CD8-positive, alpha-beta memory T cell (primary cell): ENCODE measurements at regions not wholly inside any gene's neighbourhood (a gene's known extent, or its start where the extent isn't known, plus 50 kb on each side); places are given as distances from the start of the nearest gene placed in this dataset.

ENCODE experiments used
- CTCF ChIA-PET: fragments of 350-600 bp; sonication (Branson Sonifier 250); formaldehyde crosslinking; loops from one replicate; lab custom pipeline; 2021; ENCODE audit warnings: antibody characterized with exemption; lab: Charles Lee
- POLR2A ChIA-PET: fragments of 350-600 bp; sonication (Branson Sonifier 250); formaldehyde crosslinking; loops from one replicate; lab custom pipeline; 2021; ENCODE audit warnings: antibody characterized with exemption; lab: Charles Lee
- DNase-seq, 5 donors: peaks; one replicate each; pipeline versions ENCODE4 v3.0.0 to v3.0.0-alpha.2; 2020 to 2022; ENCODE audit warnings: mixed read lengths in 1 of 5
- H3K27ac ChIP-seq: one replicate; pipeline ENCODE4 v1.7.0; 2013; ENCODE audit warnings: low read depth, mild to moderate bottlenecking, low read length, moderate library complexity
- H3K27me3 ChIP-seq: 2 replicates; pipeline ENCODE4 v1.7.0; 2013; ENCODE audit warnings: low read length, mild to moderate bottlenecking; ENCODE audit not compliant: insufficient read depth, poor library complexity, severe bottlenecking
- H3K36me3 ChIP-seq: 2 replicates; pipeline ENCODE4 v1.7.0; 2013; ENCODE audit warnings: mild to moderate bottlenecking, low read length, moderate library complexity; ENCODE audit not compliant: insufficient read depth
- H3K4me1 ChIP-seq: 2 replicates; pipeline ENCODE4 v1.7.0; 2013; ENCODE audit warnings: mild to moderate bottlenecking, low read length, moderate library complexity; ENCODE audit not compliant: insufficient read depth
- H3K4me3 ChIP-seq: 2 replicates; pipeline ENCODE4 v1.7.0; 2013; ENCODE audit warnings: mild to moderate bottlenecking, low read length
- H3K9me3 ChIP-seq: 2 replicates; pipeline ENCODE4 v1.7.0; 2013; ENCODE audit warnings: mild to moderate bottlenecking, low read length
- H3K27ac Mint-ChIP-seq, 8 donors: one replicate each; pipeline ENCODE4 v1.8.0; 2020 to 2021; ENCODE audit warnings: mixed read lengths in 8 of 8, mild to moderate bottlenecking in 6 of 8, inconsistent platforms in 3 of 8, moderate library complexity in 3 of 8
- H3K27me3 Mint-ChIP-seq, 2 donors: one replicate each; pipeline ENCODE4 v1.8.0; 2020 to 2021; ENCODE audit warnings: mixed read lengths in 2 of 2, mild to moderate bottlenecking in 1 of 2, moderate library complexity in 1 of 2
- H3K36me3 Mint-ChIP-seq, 3 donors: one replicate each; pipeline ENCODE4 v1.8.0; 2020 to 2021; ENCODE audit warnings: mixed read lengths in 3 of 3, inconsistent platforms in 1 of 3, mild to moderate bottlenecking in 1 of 3
- H3K4me1 Mint-ChIP-seq, 3 donors: one replicate each; pipeline ENCODE4 v1.8.0; 2020 to 2021; ENCODE audit warnings: mixed read lengths in 3 of 3, inconsistent platforms in 1 of 3, mild to moderate bottlenecking in 1 of 3
- H3K4me3 Mint-ChIP-seq, 7 donors: one replicate each; pipeline ENCODE4 v1.8.0; 2020 to 2021; ENCODE audit warnings: mixed read lengths in 7 of 7, mild to moderate bottlenecking in 6 of 7, moderate library complexity in 4 of 7, inconsistent platforms in 2 of 7
- H3K9me3 Mint-ChIP-seq, 5 donors: one replicate each; pipeline ENCODE4 v1.8.0; 2020 to 2022; ENCODE audit warnings: mixed read lengths in 5 of 5, mild to moderate bottlenecking in 3 of 5, moderate library complexity in 2 of 5, inconsistent platforms in 1 of 5

GRCh38 chr6:113574147-113574546 lies 283.0 kb upstream of the MARCKS start:
- Histone ChIP-seq H3K27ac (no peak overlapping the region), H3K4me3 (no peak overlapping the region), H3K27me3 (no peaks in the 10 kb centered on the region), H3K9me3 (no peaks in the 10 kb centered on the region), H3K36me3 (no peaks in the 10 kb centered on the region), H3K4me1 (no peaks in the 10 kb centered on the region)
- Mint-ChIP-seq H3K36me3 (no peaks in the 10 kb centered on the region), H3K9me3 (peaks cover 0 to 5% (median 3%) of the 10 kb centered on the region in 5 donors), H3K4me1 (no peaks in the 10 kb centered on the region), H3K27ac (no peak overlapping the region), H3K27me3 (peaks cover 0 to 1% of the 10 kb centered on the region in 2 donors), H3K4me3 (no peak overlapping the region)
- POLR2A ChIA-PET, result no interaction called here
- no peak for DNase-seq
- CTCF ChIA-PET, result no interaction called here

- Mint-ChIP-seq H3K36me3 (no peaks in the 10 kb centered on the region), H3K9me3 (peaks cover 0 to 5% (median 3%) of the 10 kb centered on the region in 5 donors), H3K27me3 (peaks cover 1 to 3% of the 10 kb centered on the region in 2 donors), H3K4me3 (no peak overlapping the region), H3K4me1 (no peaks in the 10 kb centered on the region), H3K27ac (no peak overlapping the region)
- Histone ChIP-seq H3K4me3 (no peak overlapping the region), H3K9me3 (no peaks in the 10 kb centered on the region), H3K27ac (no peak overlapping the region), H3K27me3 (no peaks in the 10 kb centered on the region), H3K4me1 (no peaks in the 10 kb centered on the region), H3K36me3 (no peaks in the 10 kb centered on the region)
- POLR2A ChIA-PET, result no interaction called here
- CTCF ChIA-PET, result no interaction called here
- no peak for DNase-seq
These were observed 280.8 kb upstream of the MARCKS start for GRCh38 chr6:113576310-113576709.

DNA sequence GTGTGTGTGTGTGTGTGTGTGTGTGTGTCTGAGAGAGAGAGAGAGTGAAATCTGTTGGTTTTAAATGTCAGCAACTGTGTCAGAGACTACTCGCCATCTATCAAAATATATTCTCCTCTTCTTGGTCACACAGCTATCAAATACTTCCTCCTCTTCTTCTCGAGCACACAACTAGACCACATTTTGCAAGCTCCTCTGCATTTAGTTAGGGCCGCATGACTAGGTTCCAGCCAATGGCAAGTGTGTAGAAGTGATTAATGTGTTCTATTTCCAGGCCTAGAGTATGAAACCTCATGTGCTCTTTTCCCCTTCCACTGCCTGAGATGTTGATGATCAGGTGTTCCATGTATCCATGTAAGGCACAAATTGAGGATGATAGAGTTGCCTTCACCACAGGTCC lies 278.5 kb upstream of the MARCKS start:
- Mint-ChIP-seq H3K27ac (no peak overlapping the region), H3K36me3 (no peaks in the 10 kb centered on the region), H3K4me3 (no peak overlapping the region), H3K4me1 (no peaks in the 10 kb centered on the region), H3K27me3 (peaks cover 0 to 3% of the 10 kb centered on the region in 2 donors), H3K9me3 (peaks cover 0 to 5% (median 3%) of the 10 kb centered on the region in 5 donors)
- Histone ChIP-seq H3K27me3 (no peaks in the 10 kb centered on the region), H3K4me1 (no peaks in the 10 kb centered on the region), H3K36me3 (no peaks in the 10 kb centered on the region), H3K27ac (no peak overlapping the region), H3K9me3 (no peaks in the 10 kb centered on the region), H3K4me3 (no peak overlapping the region)
- ChIA-PET POLR2A (no interaction called here), CTCF (no interaction called here)
- DNase-seq, result no peak

DNA sequence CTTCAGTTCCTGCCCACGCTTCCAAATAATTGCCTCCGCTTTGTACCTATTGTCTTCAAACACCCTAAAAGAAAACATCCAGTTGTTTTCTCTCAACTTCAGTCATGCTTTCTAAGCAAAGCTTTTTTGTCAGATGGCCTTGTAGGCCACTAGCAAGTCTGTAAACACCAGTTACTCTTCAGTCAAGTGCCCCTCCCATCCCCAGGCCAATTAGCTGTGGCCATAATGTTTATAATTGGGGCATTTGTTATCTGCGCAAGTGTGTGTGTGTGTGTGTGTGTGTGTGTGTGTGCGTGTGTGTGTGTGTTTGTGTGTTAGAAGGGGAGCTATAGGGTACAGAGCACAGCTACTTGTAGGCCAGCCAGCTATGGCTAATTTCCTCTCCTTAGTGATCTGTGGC lies 272.4 kb upstream of the MARCKS start:
- Histone ChIP-seq H3K4me3 (no peak overlapping the region), H3K27me3 (no peaks in the 10 kb centered on the region), H3K36me3 (no peaks in the 10 kb centered on the region), H3K4me1 (no peaks in the 10 kb centered on the region), H3K27ac (no peak overlapping the region), H3K9me3 (no peaks in the 10 kb centered on the region)
- Mint-ChIP-seq H3K27me3 (peaks cover 0 to 3% of the 10 kb centered on the region in 2 donors), H3K4me1 (no peaks in the 10 kb centered on the region), H3K36me3 (no peaks in the 10 kb centered on the region), H3K27ac (no peak overlapping the region), H3K4me3 (no peak overlapping the region), H3K9me3 (no peaks in the 10 kb centered on the region)
- ChIA-PET CTCF (no interaction called here), POLR2A (no interaction called here)
- no peak for DNase-seq

GRCh38 chr6:113585246-113585645 lies 271.9 kb upstream of the MARCKS start:
- Mint-ChIP-seq H3K36me3 (no peaks in the 10 kb centered on the region), H3K4me3 (no peak overlapping the region), H3K27me3 (peaks cover 0 to 1% of the 10 kb centered on the region in 2 donors), H3K9me3 (peaks cover 0 to 2% (median 0%) of the 10 kb centered on the region in 5 donors), H3K4me1 (no peaks in the 10 kb centered on the region), H3K27ac (no peak overlapping the region)
- Histone ChIP-seq H3K36me3 (no peaks in the 10 kb centered on the region), H3K27ac (no peak overlapping the region), H3K27me3 (no peaks in the 10 kb centered on the region), H3K4me3 (no peak overlapping the region), H3K9me3 (no peaks in the 10 kb centered on the region), H3K4me1 (no peaks in the 10 kb centered on the region)
- no peak for DNase-seq
- POLR2A ChIA-PET, result no interaction called here
- CTCF ChIA-PET, result no interaction called here

GRCh38 chr6:113586413-113587077 lies 270.6 kb upstream of the MARCKS start:
- peaks cover 0 to 3% (median 0%) of the 10 kb centered on the region in 5 donors for H3K9me3 Mint-ChIP-seq
- ChIA-PET CTCF (no interaction called here), POLR2A (no interaction called here)
- Histone ChIP-seq H3K4me1 (no peaks in the 10 kb centered on the region), H3K36me3 (no peaks in the 10 kb centered on the region), H3K9me3 (no peaks in the 10 kb centered on the region), H3K27ac (no peak overlapping the region), H3K4me3 (no peak overlapping the region), H3K27me3 (no peaks in the 10 kb centered on the region)
- no peak for DNase-seq
- H3K36me3 Mint-ChIP-seq, result no peaks in the 10 kb centered on the region
- no peaks in the 10 kb centered on the region for H3K4me1 Mint-ChIP-seq
- H3K27ac Mint-ChIP-seq, result no peak overlapping the region
- no peak overlapping the region for H3K4me3 Mint-ChIP-seq
- no peaks in the 10 kb centered on the region for H3K27me3 Mint-ChIP-seq

DNA sequence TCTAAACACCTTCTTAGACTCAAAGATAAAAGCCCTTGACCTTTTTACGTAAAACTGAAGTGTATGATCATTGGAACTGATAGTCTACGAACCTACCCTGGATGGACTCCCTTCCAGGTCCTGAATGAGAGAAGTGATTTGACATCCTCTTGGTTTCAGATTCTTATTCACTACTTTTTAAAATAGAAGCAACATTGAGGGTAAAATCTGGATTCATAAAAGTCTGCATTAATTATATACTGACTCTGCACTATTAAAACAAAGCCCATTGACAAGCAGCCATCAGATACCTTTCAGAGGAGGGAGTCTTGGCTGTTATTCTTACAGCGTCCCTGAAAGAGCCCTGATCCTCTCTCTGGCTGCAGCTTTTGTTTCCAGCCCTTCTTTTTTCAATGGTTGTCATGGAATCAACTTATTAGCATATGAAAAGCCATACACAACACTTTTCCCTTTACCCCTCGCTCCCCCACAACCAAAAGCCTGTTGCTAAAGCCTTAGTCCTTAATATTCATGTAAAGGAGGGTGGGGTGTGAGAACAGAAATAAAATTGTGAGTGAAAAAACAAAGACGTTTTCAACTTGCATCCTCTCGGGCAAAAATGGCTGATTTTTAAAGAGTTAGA lies 270.0 kb upstream of the MARCKS start:
- Histone ChIP-seq H3K4me3 (no peak overlapping the region), H3K27me3 (no peaks in the 10 kb centered on the region), H3K27ac (no peak overlapping the region), H3K9me3 (no peaks in the 10 kb centered on the region), H3K36me3 (no peaks in the 10 kb centered on the region), H3K4me1 (no peaks in the 10 kb centered on the region)
- no peaks in the 10 kb centered on the region for H3K36me3 Mint-ChIP-seq
- POLR2A ChIA-PET, result no interaction called here
- CTCF ChIA-PET, result no interaction called here
- peaks cover 0 to 3% (median 0%) of the 10 kb centered on the region in 5 donors for H3K9me3 Mint-ChIP-seq
- H3K4me3 Mint-ChIP-seq, result no peak overlapping the region
- no peaks in the 10 kb centered on the region for H3K4me1 Mint-ChIP-seq
- H3K27ac Mint-ChIP-seq, result no peak overlapping the region
- H3K27me3 Mint-ChIP-seq, result no peaks in the 10 kb centered on the region
- no peak for DNase-seq

GRCh38 chr6:113588646-113589045 lies 268.5 kb upstream of the MARCKS start:
- no peak for DNase-seq
- no peaks in the 10 kb centered on the region for H3K9me3 ChIP-seq
- CTCF ChIA-PET, result no interaction called here

More at GRCh38 chr6:113588646-113589045, 268.5 kb upstream of the MARCKS start:
- Histone ChIP-seq H3K27me3 (no peaks in the 10 kb centered on the region), H3K36me3 (no peaks in the 10 kb centered on the region), H3K4me3 (no peak overlapping the region), H3K27ac (no peak overlapping the region), H3K4me1 (no peaks in the 10 kb centered on the region)
- Mint-ChIP-seq H3K27me3 (no peaks in the 10 kb centered on the region), H3K36me3 (no peaks in the 10 kb centered on the region), H3K4me1 (no peaks in the 10 kb centered on the region), H3K27ac (no peak overlapping the region), H3K9me3 (peaks cover 0 to 3% (median 0%) of the 10 kb centered on the region in 5 donors), H3K4me3 (no peak overlapping the region)
- POLR2A ChIA-PET, result no interaction called here
